Femur (tissue), 1 donor: ENCODE measurements at regions not wholly inside any gene's neighbourhood (a gene's known extent, or its start where the extent isn't known, plus 50 kb on each side); places are given as distances from the start of the nearest gene placed in this dataset.
"Not testable (repeated sequence)": the region's sequence is repeated elsewhere in the genome, so short reads cannot be mapped to it uniquely, and the experiment has no call there.

Source experiments
- DNase-seq: peaks from one replicate; pipeline ENCODE4 v3.0.0-alpha.2; 2017

DNA sequence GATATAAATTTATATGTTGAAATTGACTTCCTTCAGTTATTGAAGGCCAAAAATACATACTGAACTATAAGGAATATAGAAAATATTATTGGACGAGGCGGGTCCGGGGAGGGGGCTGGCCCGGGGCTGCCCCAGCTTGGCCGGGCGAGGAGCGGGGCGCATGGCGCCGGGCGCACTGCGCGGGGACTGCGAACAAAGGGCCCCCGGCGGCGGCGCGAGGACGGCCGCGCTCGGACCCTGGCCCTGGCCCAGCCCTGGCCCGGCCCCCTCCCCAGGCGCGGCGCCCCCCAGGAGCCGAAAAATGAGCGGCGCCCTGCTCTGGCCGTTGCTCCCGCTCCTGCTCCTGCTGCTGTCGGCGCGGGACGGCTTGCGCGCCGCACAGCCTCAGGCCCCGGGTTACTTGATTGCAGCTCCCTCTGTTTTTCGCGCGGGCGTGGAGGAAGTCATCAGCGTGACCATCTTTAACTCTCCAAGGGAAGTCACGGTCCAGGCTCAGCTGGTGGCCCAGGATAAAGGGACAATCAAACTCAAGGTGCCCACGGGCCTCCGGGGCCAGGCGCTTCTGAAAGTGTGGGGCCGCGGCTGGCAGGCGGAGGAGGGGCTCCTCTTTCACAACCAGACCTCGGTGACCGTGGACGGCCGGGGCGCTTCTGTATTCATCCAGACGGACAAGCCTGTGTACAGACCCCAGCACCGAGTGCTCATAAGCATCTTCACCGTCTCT lies 1247.6 kb upstream of the PHF14 start:
- not testable (repeated sequence) for DNase-seq

DNA sequence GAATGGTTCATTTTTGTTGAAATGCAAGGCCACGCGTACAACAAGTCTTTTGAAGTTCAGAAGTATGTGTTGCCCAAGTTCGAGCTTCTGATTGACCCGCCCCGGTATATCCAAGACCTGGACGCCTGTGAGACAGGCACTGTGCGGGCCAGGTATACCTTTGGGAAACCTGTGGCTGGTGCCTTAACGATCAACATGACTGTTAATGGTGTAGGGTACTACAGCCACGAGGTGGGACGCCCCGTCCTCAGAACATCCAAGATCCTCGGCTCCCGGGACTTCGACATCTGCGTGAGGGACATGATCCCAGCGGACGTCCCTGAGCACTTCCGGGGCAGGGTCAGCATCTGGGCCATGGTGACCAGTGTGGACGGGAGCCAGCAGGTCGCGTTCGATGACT lies 1246.9 kb upstream of the PHF14 start:
- not testable (repeated sequence) for DNase-seq

DNA sequence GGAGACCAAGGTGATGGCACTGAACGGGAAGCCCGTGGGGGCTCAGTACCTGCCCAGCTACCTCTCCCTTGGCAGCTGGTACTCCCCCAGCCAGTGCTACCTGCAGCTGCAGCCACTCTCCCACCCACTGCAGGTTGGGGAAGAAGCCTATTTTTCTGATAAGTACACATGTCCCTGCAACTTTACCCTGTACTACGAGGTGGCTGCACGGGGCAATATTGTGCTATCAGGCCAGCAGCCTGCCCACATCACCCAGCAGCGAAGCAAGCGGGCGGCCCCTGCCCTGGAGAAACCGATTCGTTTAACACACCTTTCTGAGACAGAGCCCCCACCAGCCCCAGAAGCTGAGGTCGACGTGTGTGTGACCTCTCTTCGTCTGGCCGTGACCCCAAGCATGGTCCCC lies 1246.2 kb upstream of the PHF14 start:
- DNase-seq: not testable (repeated sequence)

DNA sequence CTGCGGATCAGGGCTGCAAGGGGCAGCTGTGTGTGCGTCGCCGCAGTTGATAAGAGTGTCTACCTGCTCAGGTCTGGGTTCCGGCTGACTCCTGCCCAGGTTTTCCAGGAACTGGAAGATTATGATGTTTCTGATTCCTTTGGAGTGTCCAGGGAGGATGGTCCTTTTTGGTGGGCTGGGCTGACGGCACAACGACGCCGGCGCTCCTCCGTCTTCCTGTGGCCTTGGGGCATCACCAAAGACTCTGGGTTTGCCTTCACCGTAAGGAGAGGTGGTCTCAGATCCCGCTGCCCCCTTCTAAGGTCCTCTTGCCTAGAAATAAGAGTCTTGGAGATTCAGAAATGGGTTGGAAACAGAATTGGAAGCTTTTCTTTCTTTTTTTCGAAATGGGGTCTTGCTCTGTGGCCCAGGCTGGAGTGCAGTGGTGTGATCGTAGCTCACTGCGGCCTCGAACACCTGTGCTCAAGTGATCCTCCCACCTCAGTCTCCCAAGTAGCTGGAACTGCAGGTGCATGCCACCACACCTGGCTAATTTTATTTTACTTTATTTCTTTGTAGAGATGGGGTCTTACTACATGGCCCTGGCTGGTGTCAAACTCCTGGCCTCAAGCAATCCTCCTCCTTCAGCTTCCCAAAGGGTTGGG lies 1245.5 kb upstream of the PHF14 start:
- not testable (repeated sequence) for DNase-seq

DNA sequence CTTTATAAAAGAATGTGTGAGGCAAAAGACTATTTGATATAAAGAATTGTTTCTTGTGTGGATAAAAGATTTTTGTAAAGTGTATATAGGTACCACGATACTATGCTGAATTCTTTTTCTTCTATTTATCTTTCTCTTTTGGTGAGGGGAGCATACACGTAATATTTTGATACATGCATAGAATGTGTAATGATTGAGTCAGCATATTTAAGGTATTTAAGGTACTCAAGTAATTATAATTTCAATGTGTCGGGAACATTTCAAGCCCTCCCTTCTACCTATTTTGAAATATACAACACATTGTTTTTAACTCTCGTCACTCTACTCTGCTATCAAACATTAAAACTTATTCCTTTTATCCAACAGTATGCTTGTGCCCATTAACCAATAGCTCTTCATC lies 1221.6 kb upstream of the PHF14 start:
- DNase-seq: no peak

DNA sequence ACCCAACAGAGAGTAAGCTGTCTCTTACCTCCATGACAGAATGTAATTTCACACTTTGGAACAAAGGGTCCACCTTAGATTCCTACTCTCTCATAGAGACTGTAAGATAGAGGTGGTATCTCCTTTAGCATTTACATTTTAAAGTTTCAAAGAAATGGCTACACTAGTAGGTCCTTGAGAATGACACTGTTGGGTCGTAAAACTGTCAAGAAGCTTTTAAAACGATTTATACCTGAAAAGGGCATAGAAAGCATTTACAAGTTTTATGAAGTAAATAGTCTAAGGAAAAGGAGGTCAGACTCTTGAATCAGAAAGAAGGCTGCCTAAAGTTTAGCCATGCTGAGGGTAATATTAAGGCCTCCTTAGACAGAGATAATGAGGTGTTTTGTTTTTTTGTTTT lies 1212.4 kb upstream of the PHF14 start:
- DNase-seq: no peak

DNA sequence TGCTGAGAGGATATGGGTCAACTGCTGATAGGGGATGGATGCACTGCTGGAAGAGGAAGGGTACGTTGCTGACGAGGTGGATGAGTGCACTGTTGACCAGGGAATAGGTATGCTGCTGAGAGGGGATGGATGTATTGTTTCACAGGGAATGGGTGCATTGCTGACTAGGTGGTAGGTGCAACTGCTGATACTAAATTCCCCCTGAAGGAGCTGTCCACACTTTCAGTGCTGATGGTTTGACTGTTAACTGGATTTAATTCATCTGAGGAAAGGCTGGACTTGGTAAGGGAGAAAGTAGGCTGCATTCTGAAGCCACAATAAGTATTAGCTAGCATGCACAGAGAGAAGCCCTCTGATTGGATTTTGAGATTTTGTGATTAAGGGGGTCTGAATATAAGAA lies 1196.8 kb upstream of the PHF14 start:
- no peak for DNase-seq

DNA sequence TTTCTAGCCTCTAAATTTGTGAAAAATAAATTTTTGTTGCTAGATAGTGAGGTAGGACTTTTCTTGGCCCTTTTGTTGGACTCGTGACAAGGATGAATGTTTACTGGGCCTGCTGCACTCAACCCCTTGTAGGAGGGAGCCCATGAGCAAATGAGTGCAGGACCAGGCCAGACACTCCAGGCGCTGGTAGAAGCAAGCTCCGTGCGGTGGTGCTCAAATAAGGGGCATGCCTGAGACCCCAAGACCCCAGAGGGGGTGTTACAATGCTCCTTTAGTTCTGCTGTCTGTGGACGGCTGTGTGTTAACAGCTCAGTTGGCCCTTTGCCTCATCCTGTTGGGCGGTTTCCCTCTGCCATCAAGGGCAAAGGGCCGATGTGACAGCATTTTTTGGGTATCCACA lies 1195.3 kb upstream of the PHF14 start:
- DNase-seq: no peak

DNA sequence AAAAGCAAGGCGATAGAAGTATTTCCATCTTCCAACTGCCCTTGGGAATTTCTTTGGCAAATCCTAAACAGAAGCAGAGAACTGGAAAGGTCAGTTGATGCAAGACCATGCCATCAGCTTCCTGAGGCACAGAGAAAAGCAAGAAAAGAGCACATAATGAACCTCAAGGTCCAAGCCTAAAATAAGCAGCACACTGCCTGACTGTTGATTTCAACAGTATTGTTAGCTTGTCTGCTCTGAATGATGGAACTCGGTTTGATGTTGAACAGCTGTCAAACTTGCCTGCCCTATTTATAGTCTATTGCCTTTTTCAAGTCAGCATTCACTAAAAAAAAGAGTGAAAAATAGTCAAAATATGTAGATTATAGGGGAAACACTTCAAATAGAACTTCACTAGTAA lies 1192.0 kb upstream of the PHF14 start:
- no peak for DNase-seq

DNA sequence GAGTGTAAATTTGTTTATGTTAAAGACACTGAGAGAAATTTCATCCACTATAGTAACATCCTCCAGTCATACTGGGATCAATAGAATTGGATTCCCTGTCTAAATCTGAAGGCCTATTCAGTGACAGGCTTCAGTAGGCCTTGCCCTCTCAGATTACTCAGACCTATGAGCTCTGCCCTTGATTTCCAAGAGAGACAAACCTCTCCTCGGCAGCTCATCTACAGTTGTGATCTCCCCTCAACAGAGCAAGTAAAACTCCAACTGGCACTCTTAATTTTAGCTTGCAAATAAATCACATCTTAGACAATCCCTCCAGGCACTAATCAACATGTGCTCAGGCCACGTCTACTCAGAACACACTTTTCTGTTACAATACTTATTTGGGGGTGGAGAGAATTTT lies 1191.4 kb upstream of the PHF14 start:
- DNase-seq: no peak

DNA sequence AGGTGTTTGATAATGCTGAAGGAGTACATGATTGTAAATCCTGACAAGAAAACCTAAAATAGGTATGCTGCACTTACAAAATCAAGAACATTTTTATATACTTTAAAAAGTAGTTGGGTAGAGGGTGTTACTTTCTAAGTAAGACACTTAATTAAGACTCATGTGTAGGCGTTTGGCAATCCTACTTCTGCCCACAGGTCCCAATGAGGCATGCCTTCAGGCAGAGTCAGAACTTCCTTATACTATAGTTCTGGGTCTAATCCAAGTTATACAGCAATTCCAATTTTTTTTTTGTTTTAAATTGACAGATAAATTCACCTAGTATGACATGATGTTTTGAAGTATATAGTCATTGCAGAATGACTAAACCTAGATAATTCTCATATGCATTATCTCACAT lies 1188.5 kb upstream of the PHF14 start:
- DNase-seq: no peak

DNA sequence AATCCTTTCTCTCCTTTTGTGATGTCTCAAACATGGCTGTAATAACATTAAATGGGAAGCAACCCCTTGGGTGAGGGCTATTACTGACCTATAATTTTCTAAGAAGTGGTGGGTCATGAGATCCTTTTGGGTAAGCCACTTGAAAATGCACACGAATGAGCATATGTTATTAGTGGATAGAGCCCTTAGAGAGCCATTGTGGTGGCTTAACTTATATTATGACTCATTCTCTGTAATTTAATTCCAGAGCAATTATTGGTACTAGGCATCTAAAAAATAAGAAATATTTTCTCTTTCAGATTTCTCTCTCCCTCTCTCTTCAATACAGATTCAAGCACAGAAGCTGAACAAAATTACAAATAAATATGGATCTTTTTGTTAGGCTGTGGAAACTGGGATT lies 1177.4 kb upstream of the PHF14 start:
- no peak for DNase-seq

DNA sequence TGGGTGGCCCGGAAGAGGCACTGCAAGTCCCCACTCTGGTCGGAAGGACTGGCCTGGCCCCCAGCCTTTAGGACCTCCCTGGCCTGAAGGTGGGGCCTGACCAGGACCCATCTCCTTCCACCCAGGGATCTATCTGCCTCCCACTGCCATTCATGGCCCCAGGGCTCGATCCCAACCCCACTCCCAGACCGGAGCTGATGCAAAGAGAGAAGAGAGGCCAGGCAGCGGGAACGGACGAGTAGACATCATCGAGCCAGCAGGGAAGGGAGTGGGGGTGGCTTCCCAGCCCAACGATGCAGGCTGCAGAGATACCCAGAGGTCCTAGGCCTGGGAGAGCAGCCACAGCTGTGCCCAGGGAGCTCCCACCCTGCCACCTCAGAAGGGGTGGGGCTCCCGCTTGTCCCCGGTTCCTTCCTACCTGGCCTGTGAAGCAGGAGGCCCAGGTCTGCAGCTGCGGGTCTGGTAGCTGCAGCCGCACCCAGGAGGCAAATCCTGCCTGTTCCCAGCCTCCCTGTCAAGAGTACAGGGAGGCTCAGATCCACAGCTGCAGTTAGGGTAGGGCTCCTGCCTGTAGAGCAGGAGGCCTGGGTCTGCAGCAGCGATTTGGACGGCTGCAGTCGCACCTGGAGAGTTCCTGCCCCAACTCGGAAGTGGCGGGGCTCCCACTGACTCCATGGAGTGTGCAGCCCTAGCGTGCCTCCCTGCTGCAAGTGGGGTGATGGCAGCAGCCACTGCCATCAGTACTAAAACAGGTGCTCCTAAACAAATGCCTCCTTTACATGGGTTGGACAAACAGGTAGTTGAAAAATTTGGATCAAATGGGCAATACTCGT lies 1151.0 kb upstream of the PHF14 start:
- no peak for DNase-seq

DNA sequence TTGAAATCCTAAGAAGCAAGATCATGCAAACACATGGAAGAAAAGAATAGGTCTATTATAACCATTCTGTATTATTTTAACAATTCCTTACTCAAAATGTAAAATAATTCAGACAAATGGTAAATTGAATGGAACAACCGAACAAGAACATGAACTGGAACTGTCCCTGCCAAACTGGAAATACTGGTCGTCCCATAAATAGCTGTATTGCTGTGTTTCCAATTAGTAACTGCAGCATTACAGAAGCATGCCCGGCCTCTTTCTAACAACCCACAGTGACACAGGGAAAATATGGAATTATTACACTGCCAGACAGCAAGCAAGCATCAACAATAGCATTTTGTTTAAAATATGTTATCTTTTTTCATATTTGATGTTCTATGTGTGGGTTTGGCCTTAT lies 1138.5 kb upstream of the PHF14 start:
- DNase-seq: no peak

DNA sequence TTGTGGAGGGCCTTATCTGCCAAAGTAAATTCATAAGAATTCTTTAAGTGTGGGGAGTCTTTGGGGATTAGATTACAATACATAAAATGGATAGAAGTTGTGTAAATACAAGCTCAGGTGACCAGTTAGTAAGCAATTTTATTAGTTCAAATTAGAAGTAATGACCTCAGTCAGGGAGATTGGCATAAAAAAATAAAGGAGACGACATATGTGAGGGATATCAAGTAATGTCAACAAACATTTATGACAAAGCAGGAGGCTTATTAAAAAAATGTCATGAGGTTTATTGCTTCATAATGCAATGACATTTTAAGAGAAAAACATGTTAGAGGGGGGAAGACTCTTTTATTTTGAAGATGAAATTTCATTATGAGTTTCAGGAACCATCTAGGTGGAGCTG lies 1137.0 kb upstream of the PHF14 start:
- DNase-seq: no peak

DNA sequence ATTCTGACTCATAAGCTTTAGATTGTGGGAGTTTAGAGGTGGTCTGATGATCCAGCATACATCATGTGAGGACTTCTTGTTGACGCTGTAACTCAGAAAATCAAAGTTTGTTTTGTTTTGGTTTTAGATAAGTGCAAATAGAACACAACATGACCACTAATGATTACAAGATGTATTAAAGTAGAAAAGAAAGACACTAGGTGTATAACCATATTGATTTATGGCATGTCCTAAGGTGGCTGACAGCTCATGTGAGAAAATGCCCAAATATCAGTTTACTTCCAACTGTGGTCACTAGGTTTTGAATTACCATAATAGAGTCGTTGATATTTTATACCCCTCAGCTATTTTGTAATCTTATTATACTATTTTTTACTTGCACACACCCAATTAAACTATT lies 1131.4 kb upstream of the PHF14 start:
- no peak for DNase-seq

DNA sequence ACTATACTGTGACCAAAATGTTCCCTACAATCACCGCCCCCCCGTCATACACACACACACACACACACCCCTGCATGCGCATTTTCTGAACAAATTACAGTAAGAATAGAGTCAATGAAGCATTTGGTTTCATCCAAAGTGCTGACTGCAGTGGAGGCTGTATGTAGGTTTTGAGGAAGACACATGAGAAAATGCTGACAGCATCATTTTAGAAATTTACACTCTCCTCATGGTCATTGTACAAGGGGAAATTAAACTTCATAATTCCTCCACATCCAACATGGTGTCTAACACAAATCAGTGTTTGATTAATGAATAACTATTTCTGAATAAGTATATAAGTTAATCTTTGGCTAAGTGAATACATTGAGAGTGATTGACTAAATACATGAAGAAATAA lies 1126.8 kb upstream of the PHF14 start:
- no peak for DNase-seq

DNA sequence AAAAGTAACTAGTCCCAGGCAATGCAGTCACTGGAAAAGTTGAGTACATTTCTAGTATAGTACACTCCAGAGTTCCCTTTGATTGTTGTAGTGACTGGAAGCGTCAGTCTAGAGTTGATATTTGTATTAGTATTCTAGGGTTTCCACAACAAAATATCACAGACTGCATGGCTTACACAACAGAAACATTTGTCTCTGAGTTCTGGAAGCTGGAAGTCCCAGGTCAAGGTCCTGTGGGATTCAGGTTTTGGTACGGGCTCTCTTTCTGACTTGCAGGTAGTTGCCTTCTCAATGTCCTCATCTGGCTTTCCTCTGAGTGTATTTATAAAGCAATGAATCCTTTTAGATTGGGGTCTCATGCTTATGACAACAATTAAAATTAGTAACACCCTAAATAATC lies 1119.1 kb upstream of the PHF14 start:
- no peak for DNase-seq

DNA sequence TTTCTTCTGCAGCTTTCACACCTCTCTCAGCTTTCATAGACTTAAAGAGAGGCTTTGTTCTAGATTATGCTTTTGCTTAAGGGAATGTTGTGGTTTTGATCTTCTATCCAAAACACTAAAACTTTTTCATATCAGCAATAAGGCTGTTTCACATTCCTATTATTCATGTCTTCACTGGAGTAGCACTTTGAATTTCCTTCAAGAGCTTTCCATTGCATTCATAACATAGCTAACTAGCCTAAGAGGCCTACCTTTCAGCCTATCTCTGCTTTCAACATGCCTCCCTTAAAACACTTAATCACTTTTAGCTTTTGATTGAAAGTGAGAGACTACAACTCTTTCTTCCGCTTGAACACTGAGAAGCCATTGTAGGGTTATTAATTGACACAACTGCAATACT lies 1117.0 kb upstream of the PHF14 start:
- DNase-seq: no peak

DNA sequence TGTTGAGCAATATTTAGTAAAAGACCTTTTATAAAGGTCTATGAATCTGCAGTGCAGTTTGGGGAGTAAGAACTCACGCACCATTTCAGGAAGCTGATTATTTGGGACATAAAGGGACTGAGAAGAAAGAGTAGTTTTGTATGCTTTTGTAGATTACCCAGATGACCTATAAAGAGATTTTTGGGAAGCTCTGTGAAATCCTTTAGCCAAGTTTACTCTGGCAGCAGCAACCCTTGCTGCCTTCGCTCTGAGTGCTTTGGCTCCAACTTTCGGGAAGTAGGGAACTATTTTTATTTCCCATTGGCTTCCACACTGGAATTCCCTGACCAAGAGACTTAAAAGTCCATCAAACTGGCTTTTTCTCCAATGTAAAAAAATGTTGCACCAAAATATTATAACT lies 1110.1 kb upstream of the PHF14 start:
- peak; percentile 46 for DNase-seq

DNA sequence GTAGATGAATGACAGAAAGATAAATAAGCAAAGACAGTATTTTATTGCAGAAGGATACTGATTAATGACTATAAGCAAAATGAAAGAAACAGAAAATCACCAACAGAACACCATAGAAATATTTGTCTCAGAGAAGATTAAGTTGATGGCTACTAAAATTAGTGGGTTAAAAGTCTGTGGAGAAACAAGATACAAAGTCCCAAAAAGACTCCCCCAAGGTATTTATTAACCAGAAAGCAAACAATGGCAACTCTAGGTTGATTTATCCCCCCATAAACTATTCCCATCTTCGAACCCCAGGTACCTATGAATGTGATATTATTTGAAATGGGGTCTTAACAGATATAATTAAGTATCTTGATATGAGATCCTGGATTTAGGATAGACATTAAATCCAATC lies 1104.5 kb upstream of the PHF14 start:
- no peak for DNase-seq

DNA sequence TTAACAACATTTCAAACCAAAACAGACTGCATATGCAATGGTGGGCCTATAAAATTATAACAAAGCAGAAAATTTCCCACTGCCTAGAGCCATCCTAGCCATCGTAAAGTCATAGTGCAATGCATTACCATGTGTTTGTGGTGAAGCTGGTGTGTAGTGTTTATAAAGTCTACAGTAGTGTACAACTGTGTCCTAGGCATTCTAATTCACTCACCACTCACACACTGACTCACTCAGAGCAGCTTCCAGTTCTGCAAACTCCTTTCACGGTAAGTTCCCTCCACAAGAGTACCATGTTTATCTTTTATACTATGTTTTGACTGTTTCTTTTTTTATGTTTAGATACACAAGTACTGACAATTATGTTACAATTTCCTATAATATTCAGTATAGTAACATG lies 1104.1 kb upstream of the PHF14 start:
- no peak for DNase-seq

DNA sequence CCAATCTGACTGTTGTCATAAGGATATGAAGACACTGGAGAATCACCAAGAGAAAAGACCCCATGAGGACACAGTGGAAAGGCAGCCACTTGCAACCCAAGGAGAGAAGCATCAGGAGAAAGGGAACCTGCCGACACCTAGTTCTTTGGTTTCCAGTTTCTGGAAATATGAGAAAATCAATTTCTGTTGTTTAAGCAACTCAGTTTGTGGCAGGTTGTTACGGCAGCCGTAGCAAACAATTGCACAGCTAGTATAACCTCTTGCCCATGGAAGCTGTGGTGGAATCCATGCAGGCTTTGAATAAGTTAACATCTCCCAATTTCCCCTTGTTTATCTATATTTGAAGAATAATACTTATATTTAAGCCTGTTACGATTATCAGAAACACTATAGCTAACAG lies 1103.0 kb upstream of the PHF14 start:
- DNase-seq: no peak

DNA sequence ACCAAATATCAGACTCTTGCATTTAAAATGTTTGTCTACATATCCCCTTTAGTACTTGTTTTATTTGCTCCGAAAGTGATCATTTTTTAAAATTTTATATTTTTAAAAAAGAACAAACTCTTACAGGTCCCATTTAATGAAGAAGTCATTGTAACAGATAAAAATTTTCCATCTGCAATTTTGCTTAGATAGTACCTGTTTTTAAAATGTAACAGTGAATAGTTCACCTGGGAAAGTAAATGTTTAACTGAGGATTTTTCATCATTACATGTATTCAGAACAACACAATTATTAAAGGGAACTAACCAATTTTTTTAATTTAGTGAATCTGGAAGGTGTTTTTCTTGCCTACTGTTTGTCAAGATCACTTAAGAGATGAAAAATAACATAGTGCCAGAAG lies 1099.5 kb upstream of the PHF14 start:
- no peak for DNase-seq
